CD4-positive, alpha-beta memory T cell (primary cell): ENCODE measurements at regions not wholly inside any gene's neighbourhood (a gene's known extent, or its start where the extent isn't known, plus 50 kb on each side); places are given as distances from the start of the nearest gene placed in this dataset.

Source experiments
- CTCF ChIA-PET: fragments of 350-600 bp; sonication (Branson Sonifier 250); formaldehyde crosslinking; loops from one replicate; lab custom pipeline; 2021; ENCODE audit warnings: inconsistent platforms; ENCODE audit not compliant: partially characterized antibody; lab: Charles Lee
- POLR2A ChIA-PET: fragments of 350-600 bp; sonication (Branson Sonifier 250); formaldehyde crosslinking; loops from one replicate; lab custom pipeline; 2021; ENCODE audit not compliant: partially characterized antibody; lab: Charles Lee
- DNase-seq, 5 donors: peaks; one replicate each; pipeline versions ENCODE4 v3.0.0 to v3.0.0-alpha.2; 2020 to 2022; ENCODE audit warnings: mixed read lengths in 1 of 5
- H3K27ac ChIP-seq: one replicate; pipeline ENCODE4 v1.7.0; 2013; ENCODE audit warnings: low read depth, low read length
- H3K27me3 ChIP-seq: 2 replicates; pipeline ENCODE4 v1.7.0; 2013; ENCODE audit warnings: mild to moderate bottlenecking, low read length, moderate library complexity; ENCODE audit not compliant: insufficient read depth
- H3K36me3 ChIP-seq: 2 replicates; pipeline ENCODE4 v1.7.0; 2013; ENCODE audit warnings: mild to moderate bottlenecking, low read length, moderate library complexity; ENCODE audit not compliant: insufficient read depth
- H3K4me1 ChIP-seq: 2 replicates; pipeline ENCODE4 v1.7.0; 2013; ENCODE audit warnings: mild to moderate bottlenecking, low read length, moderate library complexity; ENCODE audit not compliant: insufficient read depth
- H3K4me3 ChIP-seq, 2 donors: one replicate each; pipeline ENCODE4 v1.7.0; 2013; ENCODE audit warnings: low read length in 2 of 2, mild to moderate bottlenecking in 1 of 2
- H3K9me3 ChIP-seq, 2 donors: one replicate each; pipeline ENCODE4 v1.7.0; 2013; ENCODE audit warnings: low read length in 2 of 2, control low read depth in 1 of 2; ENCODE audit not compliant: control insufficient read depth in 1 of 2
- H3K27ac Mint-ChIP-seq, 7 donors: one replicate each; pipeline ENCODE4 v1.8.0; 2020 to 2021; ENCODE audit warnings: mixed read lengths in 7 of 7, mild to moderate bottlenecking in 6 of 7, inconsistent platforms in 3 of 7, moderate library complexity in 3 of 7
- H3K27me3 Mint-ChIP-seq, 2 donors: one replicate each; pipeline ENCODE4 v1.8.0; 2020 to 2021; ENCODE audit warnings: mixed read lengths in 2 of 2
- H3K36me3 Mint-ChIP-seq, 2 donors: one replicate each; pipeline ENCODE4 v1.8.0; 2020 to 2021; ENCODE audit warnings: mixed read lengths in 2 of 2, inconsistent platforms in 1 of 2, mild to moderate bottlenecking in 1 of 2
- H3K4me1 Mint-ChIP-seq, 4 donors: one replicate each; pipeline ENCODE4 v1.8.0; 2020 to 2021; ENCODE audit warnings: mixed read lengths in 4 of 4, mild to moderate bottlenecking in 1 of 4
- H3K4me3 Mint-ChIP-seq, 8 donors: one replicate each; pipeline ENCODE4 v1.8.0; 2020 to 2021; ENCODE audit warnings: mixed read lengths in 8 of 8, mild to moderate bottlenecking in 7 of 8, moderate library complexity in 6 of 8, inconsistent platforms in 3 of 8
- H3K9me3 Mint-ChIP-seq, 8 donors: one replicate each; pipeline ENCODE4 v1.8.0; 2020 to 2021; ENCODE audit warnings: mixed read lengths in 8 of 8, mild to moderate bottlenecking in 5 of 8, inconsistent platforms in 3 of 8, moderate library complexity in 1 of 8
- intact Hi-C: fragments of 100-400 bp; cut with micrococcal nuclease; formaldehyde crosslinking; loops from one replicate; pipeline ENCODE4 v1.15.1; 2023

DNA sequence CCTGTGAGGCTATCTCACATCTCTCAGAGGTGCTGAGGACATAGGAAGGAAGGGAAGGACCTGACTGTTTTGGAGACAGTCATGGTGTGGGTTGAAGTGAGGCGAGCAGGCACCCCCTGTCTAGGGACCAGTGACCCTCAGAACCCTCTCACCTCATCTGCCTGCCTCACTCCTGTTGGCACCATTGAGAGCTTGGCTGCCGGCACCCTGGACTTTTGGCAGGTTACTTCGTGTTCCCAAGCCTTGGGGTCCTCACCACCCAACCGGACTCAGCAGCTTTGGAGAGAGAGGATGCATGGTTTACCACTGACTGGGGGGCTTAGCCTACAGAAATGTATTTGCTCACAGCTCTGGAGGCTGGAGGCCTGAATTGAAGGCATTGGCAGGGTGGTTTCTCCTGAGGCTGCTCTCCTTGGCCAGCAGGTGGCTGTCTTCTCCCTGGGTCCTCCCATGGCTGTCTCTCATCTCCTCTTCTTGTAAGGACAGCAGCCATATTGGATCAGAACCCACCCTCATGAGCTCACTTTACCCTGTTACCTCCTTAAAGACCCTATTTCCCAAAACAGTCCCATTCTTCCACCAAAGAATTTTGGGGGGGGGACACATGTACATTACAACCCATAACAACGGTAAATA lies 142.0 kb downstream of the TSN start:
- Histone ChIP-seq H3K9me3 (no peaks in the 10 kb centered on the region), H3K27ac (no peak overlapping the region), H3K4me1 (no peaks in the 10 kb centered on the region), H3K4me3 (no peak overlapping the region), H3K36me3 (no peaks in the 10 kb centered on the region), H3K27me3 (no peaks in the 10 kb centered on the region)
- Mint-ChIP-seq H3K4me3 (no peak overlapping the region), H3K9me3 (no peaks in the 10 kb centered on the region), H3K27me3 (peaks cover 2 to 11% of the 10 kb centered on the region in 2 donors), H3K27ac (no peak overlapping the region), H3K36me3 (no peaks in the 10 kb centered on the region), H3K4me1 (no peaks in the 10 kb centered on the region)
- DNase-seq: no peak
- intact Hi-C loops: no loop called here
- POLR2A ChIA-PET: no interaction called here
- CTCF ChIA-PET: interaction anchor here (1.6 kb wide), 1 partner anchor 12 kb away, joined by 3 read pairs; no protein-coding TSS in a partner anchor

DNA sequence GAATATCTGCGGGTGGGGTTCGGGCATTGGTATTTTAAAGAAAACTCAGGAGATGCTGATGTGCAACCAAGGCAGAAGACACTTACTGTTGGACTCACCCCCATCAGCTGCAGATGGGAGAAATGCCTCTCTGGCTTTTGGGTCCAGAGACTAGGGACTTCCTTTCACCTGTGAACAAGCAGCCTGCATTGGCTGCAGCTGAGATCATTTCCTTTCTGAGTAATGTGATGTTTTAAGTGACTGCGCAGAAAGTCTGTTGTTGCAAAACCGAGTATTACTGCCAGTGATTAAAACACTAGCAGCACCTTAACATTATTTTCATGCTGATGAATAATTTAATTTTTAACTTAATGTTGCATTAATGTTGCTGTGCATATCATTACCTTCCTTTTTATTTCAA lies 143.0 kb downstream of the TSN start:
- Histone ChIP-seq H3K36me3 (no peaks in the 10 kb centered on the region), H3K9me3 (no peaks in the 10 kb centered on the region), H3K4me1 (no peaks in the 10 kb centered on the region), H3K27ac (no peak overlapping the region), H3K4me3 (no peak overlapping the region), H3K27me3 (no peaks in the 10 kb centered on the region)
- Mint-ChIP-seq H3K4me3 (no peak overlapping the region), H3K36me3 (no peaks in the 10 kb centered on the region), H3K4me1 (no peaks in the 10 kb centered on the region), H3K9me3 (no peaks in the 10 kb centered on the region), H3K27ac (no peak overlapping the region), H3K27me3 (peaks cover 2 to 11% of the 10 kb centered on the region in 2 donors)
- CTCF ChIA-PET: interaction anchor here (1.6 kb wide), 1 partner anchor 11 kb away, joined by 3 read pairs; no protein-coding TSS in a partner anchor
- POLR2A ChIA-PET: no interaction called here
- intact Hi-C loops: no loop called here
- no peak for DNase-seq

DNA sequence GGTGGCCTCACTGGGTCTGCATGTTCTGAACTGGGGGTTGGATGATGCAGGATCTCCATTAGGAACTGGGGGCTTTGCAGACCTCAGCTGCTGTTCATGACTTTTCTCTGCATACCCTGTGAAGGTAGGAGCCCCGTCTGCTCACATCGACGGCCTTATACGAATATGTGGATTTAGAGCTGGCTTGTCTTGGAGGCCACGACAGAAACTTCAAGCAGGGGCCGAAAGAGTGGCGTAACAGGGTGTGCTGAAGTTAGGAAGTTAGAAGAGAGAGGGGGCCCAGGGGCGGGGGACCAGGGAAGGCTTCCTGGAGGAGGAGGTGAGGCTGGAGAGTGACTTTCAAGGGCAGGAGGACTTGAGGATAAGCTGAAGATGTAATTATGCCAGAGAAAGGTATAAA lies 144.9 kb downstream of the TSN start:
- DNase-seq: no peak
- intact Hi-C loops: no loop called here
- Histone ChIP-seq H3K4me3 (no peak overlapping the region), H3K4me1 (no peaks in the 10 kb centered on the region), H3K36me3 (no peaks in the 10 kb centered on the region), H3K27me3 (no peaks in the 10 kb centered on the region), H3K9me3 (no peaks in the 10 kb centered on the region), H3K27ac (no peak overlapping the region)
- ChIA-PET CTCF (no interaction called here), POLR2A (no interaction called here)
- Mint-ChIP-seq H3K36me3 (no peaks in the 10 kb centered on the region), H3K4me1 (no peaks in the 10 kb centered on the region), H3K4me3 (no peak overlapping the region), H3K27ac (peak overlapping the region in 1 of 7 donors; percentile 18), H3K27me3 (peaks cover 2 to 14% of the 10 kb centered on the region in 2 donors), H3K9me3 (no peaks in the 10 kb centered on the region)

DNA sequence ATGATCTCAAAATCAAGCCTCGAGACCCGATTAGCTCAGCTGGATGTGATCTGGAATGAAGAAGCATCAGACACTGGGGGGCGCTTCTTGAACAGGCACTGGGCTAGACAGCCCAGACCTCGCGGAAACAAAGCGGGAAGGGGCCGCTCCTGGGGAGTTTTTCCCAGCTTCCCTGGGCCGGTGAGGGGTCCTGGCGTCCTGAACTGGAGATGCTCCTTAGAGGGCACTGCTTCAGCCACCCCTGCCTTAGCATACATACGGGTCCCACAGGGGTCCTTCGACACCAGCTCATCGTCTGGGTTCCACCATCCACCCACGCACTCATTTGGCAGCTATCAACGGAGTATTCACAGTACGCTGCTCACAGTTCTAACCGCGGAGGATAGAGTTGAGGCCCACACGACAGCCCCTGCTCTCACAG lies 146.7 kb downstream of the TSN start:
- Mint-ChIP-seq H3K9me3 (no peaks in the 10 kb centered on the region), H3K36me3 (no peaks in the 10 kb centered on the region), H3K27me3 (peaks cover 2 to 10% of the 10 kb centered on the region in 2 donors), H3K27ac (no peak overlapping the region), H3K4me1 (no peaks in the 10 kb centered on the region), H3K4me3 (peak overlapping the region in 1 of 8 donors; percentile 24)
- ChIA-PET POLR2A (no interaction called here), CTCF (no interaction called here)
- H3K27me3 ChIP-seq: no peaks in the 10 kb centered on the region
- no peaks in the 10 kb centered on the region for H3K9me3 ChIP-seq
- no peak for DNase-seq
- no peak overlapping the region for H3K27ac ChIP-seq
- H3K4me3 ChIP-seq: no peak overlapping the region
- no peaks in the 10 kb centered on the region for H3K36me3 ChIP-seq
- no peaks in the 10 kb centered on the region for H3K4me1 ChIP-seq
- intact Hi-C loops: no loop called here

GRCh38 chr2:121902616-121903015 lies 147.2 kb downstream of the TSN start:
- no peaks in the 10 kb centered on the region for H3K9me3 Mint-ChIP-seq

GRCh38 chr2:121903037-121903689 lies 147.7 kb downstream of the TSN start:
- Histone ChIP-seq H3K27me3 (no peaks in the 10 kb centered on the region), H3K9me3 (no peaks in the 10 kb centered on the region), H3K27ac (no peak overlapping the region), H3K36me3 (no peaks in the 10 kb centered on the region), H3K4me1 (no peaks in the 10 kb centered on the region), H3K4me3 (no peak overlapping the region)
- ChIA-PET CTCF (no interaction called here), POLR2A (no interaction called here)
- intact Hi-C loops: no loop called here
- no peak overlapping the region for H3K27ac Mint-ChIP-seq
- H3K9me3 Mint-ChIP-seq: no peaks in the 10 kb centered on the region
- H3K36me3 Mint-ChIP-seq: no peaks in the 10 kb centered on the region
- peaks cover 2 to 8% of the 10 kb centered on the region in 2 donors for H3K27me3 Mint-ChIP-seq
- no peak for DNase-seq
- H3K4me1 Mint-ChIP-seq: no peaks in the 10 kb centered on the region
- H3K4me3 Mint-ChIP-seq: no peak overlapping the region

More at GRCh38 chr2:121902616-121903015, 147.2 kb downstream of the TSN start:
- Mint-ChIP-seq H3K27me3 (peaks cover 2 to 10% of the 10 kb centered on the region in 2 donors), H3K27ac (no peak overlapping the region), H3K36me3 (no peaks in the 10 kb centered on the region), H3K4me3 (peak overlapping the region in 2 of 8 donors; percentile 11 to 24), H3K4me1 (no peaks in the 10 kb centered on the region)
- H3K4me1 ChIP-seq: no peaks in the 10 kb centered on the region
- no peak overlapping the region for H3K27ac ChIP-seq
- intact Hi-C loops: no loop called here
- H3K27me3 ChIP-seq: no peaks in the 10 kb centered on the region
- CTCF ChIA-PET: no interaction called here
- H3K9me3 ChIP-seq: no peaks in the 10 kb centered on the region
- DNase-seq: no peak
- no peaks in the 10 kb centered on the region for H3K36me3 ChIP-seq
- POLR2A ChIA-PET: no interaction called here
- H3K4me3 ChIP-seq: no peak overlapping the region

DNA sequence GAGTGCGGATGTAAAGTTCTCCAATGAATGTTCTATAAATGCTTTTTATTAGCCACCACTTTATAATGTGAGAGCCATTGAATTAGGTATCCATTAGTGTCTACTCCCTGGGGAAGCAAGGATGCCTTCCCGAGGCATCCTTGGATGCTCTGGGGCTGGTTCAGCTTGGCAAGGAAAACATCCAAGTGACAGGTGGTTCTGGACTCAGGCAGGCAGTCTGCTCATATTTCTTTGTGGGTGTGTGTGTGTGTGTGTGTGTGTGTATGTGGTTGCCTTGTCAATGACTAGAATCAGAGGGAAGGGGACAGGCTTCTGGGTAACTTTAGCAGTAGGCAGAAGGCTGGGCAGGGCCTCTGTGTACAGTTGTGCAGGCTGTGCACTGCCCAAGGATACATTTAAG lies 149.2 kb downstream of the TSN start:
- H3K9me3 Mint-ChIP-seq: no peaks in the 10 kb centered on the region
- H3K4me1 ChIP-seq: no peaks in the 10 kb centered on the region
- intact Hi-C loops: no loop called here
- DNase-seq: no peak
- no peak overlapping the region for H3K27ac ChIP-seq
- H3K36me3 ChIP-seq: no peaks in the 10 kb centered on the region
- no peaks in the 10 kb centered on the region for H3K27me3 ChIP-seq
- H3K4me1 Mint-ChIP-seq: no peaks in the 10 kb centered on the region
- H3K36me3 Mint-ChIP-seq: no peaks in the 10 kb centered on the region
- CTCF ChIA-PET: no interaction called here
- H3K4me3 ChIP-seq: no peak overlapping the region
- H3K27me3 Mint-ChIP-seq: peaks cover 2 to 10% of the 10 kb centered on the region in 2 donors
- H3K27ac Mint-ChIP-seq: no peak overlapping the region
- H3K4me3 Mint-ChIP-seq: no peak overlapping the region
- H3K9me3 ChIP-seq: no peaks in the 10 kb centered on the region
- POLR2A ChIA-PET: no interaction called here
